Parathyroid adenoma (tissue), 2 donors: ENCODE measurements at regions not wholly inside any gene's neighbourhood (a gene's known extent, or its start where the extent isn't known, plus 50 kb on each side); places are given as distances from the start of the nearest gene placed in this dataset.

Source experiments
- H2AFZ ChIP-seq: fragments of 300-600 bp; sonication (generic); one replicate; pipeline ENCODE4 v1.7.0; 2017; ENCODE audit warnings: antibody characterized with exemption, mild to moderate bottlenecking
- H3K27ac ChIP-seq: fragments of 300-600 bp; sonication (generic); one replicate; pipeline ENCODE4 v1.7.0; 2017
- H3K27me3 ChIP-seq: fragments of 300-600 bp; sonication (generic); one replicate; pipeline ENCODE4 v1.7.0; 2017; ENCODE audit warnings: low read length; ENCODE audit not compliant: control insufficient read depth, insufficient read depth
- H3K36me3 ChIP-seq: fragments of 300-600 bp; sonication (generic); one replicate; pipeline ENCODE4 v1.7.0; 2017; ENCODE audit warnings: low read length; ENCODE audit not compliant: control insufficient read depth, insufficient read depth
- H3K4me1 ChIP-seq: fragments of 300-600 bp; sonication (generic); one replicate; pipeline ENCODE4 v1.7.0; 2017; ENCODE audit warnings: control low read depth
- H3K4me2 ChIP-seq: fragments of 300-600 bp; sonication (generic); one replicate; pipeline ENCODE4 v1.7.0; 2017; ENCODE audit warnings: low read length
- H3K4me3 ChIP-seq: fragments of 300-600 bp; sonication (generic); one replicate; pipeline ENCODE4 v1.7.0; 2017; ENCODE audit warnings: low read depth, low read length
- H3K79me2 ChIP-seq: fragments of 300-600 bp; sonication (generic); one replicate; pipeline ENCODE4 v1.7.0; 2017; ENCODE audit warnings: control low read depth
- H3K9ac ChIP-seq: fragments of 300-600 bp; sonication (generic); one replicate; pipeline ENCODE4 v1.7.0; 2017; ENCODE audit warnings: mild to moderate bottlenecking
- H3K9me3 ChIP-seq: fragments of 300-600 bp; sonication (generic); one replicate; pipeline ENCODE4 v1.7.0; 2017; ENCODE audit warnings: low read length; ENCODE audit not compliant: control insufficient read depth
- CTCF ChIP-seq: fragments of 300-600 bp; sonication (generic); IDR thresholded peaks from one replicate; pipeline ENCODE4 v1.7.0; 2017; ENCODE audit warnings: antibody characterized with exemption, mild to moderate bottlenecking
- donor health status: primary hyperparathyroidism.

DNA sequence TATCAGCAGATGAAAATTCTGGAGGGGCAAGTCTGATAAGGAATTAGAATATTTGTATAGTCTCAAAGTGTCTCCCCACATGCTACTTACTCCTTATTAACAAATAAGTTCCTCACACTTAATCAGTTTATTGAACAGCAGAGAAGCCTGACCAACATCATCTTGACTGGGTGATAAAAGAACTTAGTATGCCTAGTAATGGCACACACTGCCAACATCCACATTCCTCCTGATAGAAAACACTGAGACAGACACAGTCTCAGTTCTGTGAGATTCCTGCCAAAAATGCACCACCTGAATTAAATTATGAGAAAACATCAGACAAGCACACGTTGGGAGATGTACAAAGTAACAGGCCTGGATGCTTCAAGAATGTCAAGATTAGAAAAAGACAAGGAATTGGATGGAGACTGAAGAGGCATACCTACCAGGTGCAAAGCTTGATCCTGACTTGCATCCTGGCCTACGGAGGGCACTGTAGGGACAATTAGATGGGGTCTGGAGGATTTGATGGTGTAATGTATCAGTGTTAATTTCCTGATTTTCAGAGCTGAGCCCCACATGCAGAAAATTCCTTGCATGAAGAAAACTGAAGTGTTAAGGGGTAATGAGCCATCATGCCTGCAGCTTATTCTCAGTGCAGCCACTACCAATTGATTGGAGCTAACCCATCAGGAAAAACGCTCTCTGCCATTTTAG lies 200.4 kb upstream of the SH3BP4 start:
- Histone ChIP-seq H3K27ac (no peak overlapping the region), H3K79me2 (no peaks in the 10 kb centered on the region), H3K27me3 (no peaks in the 10 kb centered on the region), H3K4me2 (no peak overlapping the region), H3K9me3 (no peaks in the 10 kb centered on the region), H2AFZ (no peak overlapping the region), H3K4me3 (no peak overlapping the region), H3K9ac (no peak overlapping the region), H3K4me1 (no peaks in the 10 kb centered on the region), H3K36me3 (no peaks in the 10 kb centered on the region)
- no peak for TF ChIP-seq CTCF

GRCh38 chr2:234747833-234748559 lies 203.8 kb upstream of the SH3BP4 start:
- H3K36me3 ChIP-seq = no peaks in the 10 kb centered on the region
- no peak for TF ChIP-seq CTCF
- no peak overlapping the region for H3K4me2 ChIP-seq
- H3K4me1 ChIP-seq = no peaks in the 10 kb centered on the region
- H3K79me2 ChIP-seq = no peaks in the 10 kb centered on the region
- no peaks in the 10 kb centered on the region for H3K27me3 ChIP-seq
- no peak overlapping the region for H3K4me3 ChIP-seq
- H2AFZ ChIP-seq = no peak overlapping the region
- H3K9me3 ChIP-seq = no peaks in the 10 kb centered on the region
- no peak overlapping the region for H3K27ac ChIP-seq
- H3K9ac ChIP-seq = no peak overlapping the region

- Histone ChIP-seq H3K4me2 (no peak overlapping the region), H3K9ac (no peak overlapping the region), H3K27me3 (no peaks in the 10 kb centered on the region), H3K79me2 (no peaks in the 10 kb centered on the region), H3K27ac (no peak overlapping the region), H3K36me3 (no peaks in the 10 kb centered on the region), H3K9me3 (no peaks in the 10 kb centered on the region), H3K4me3 (no peak overlapping the region), H2AFZ (no peak overlapping the region), H3K4me1 (no peaks in the 10 kb centered on the region)
- no peak for TF ChIP-seq CTCF
Observed at GRCh38 chr2:234747032-234747431, 204.8 kb upstream of the SH3BP4 start.

GRCh38 chr2:234745347-234745746 lies 206.5 kb upstream of the SH3BP4 start:
- H3K27ac ChIP-seq = no peak overlapping the region
- no peak overlapping the region for H3K9ac ChIP-seq
- no peaks in the 10 kb centered on the region for H3K4me1 ChIP-seq
- TF ChIP-seq CTCF = no peak
- H3K9me3 ChIP-seq = no peaks in the 10 kb centered on the region
- no peaks in the 10 kb centered on the region for H3K27me3 ChIP-seq
- no peak overlapping the region for H2AFZ ChIP-seq
- no peak overlapping the region for H3K4me3 ChIP-seq
- H3K36me3 ChIP-seq = no peaks in the 10 kb centered on the region
- no peak overlapping the region for H3K4me2 ChIP-seq
- no peaks in the 10 kb centered on the region for H3K79me2 ChIP-seq
